Liver (tissue), 3 donors: ENCODE measurements at regions not wholly inside any gene's neighbourhood (a gene's known extent, or its start where the extent isn't known, plus 50 kb on each side); places are given as distances from the start of the nearest gene placed in this dataset.
"Not testable (repeated sequence)": the region's sequence is repeated elsewhere in the genome, so short reads cannot be mapped to it uniquely, and the experiment has no call there.

ENCODE experiments used
- ATF3 ChIP-seq: IDR thresholded peaks from 2 replicates; pipeline ENCODE4 v1.6.1; 2016; ENCODE audit warnings: antibody characterized with exemption
- FOXA1 ChIP-seq: IDR thresholded peaks from 2 replicates; pipeline ENCODE4 v1.6.1; 2016; ENCODE audit warnings: antibody characterized with exemption
- JUND ChIP-seq, 2 donors: IDR thresholded peaks; 2 replicates each; pipeline ENCODE4 v1.6.1; 2016; ENCODE audit warnings: antibody characterized with exemption in 2 of 2
- YY1 ChIP-seq: IDR thresholded peaks from 2 replicates; pipeline ENCODE4 v1.6.1; 2016; ENCODE audit warnings: antibody characterized with exemption, mild to moderate bottlenecking
- TF ChIP-seq, protein P1 (sequence below): fragments of 150-350 bp; IDR thresholded peaks from 2 replicates; pipeline ENCODE4 v1.5.1; 2017; ENCODE audit warnings: improper control_type of control experiment, low read depth, low read length; ENCODE audit not compliant: missing input control
- donor health status: healthy.
- donor health status: healthy.

DNA sequence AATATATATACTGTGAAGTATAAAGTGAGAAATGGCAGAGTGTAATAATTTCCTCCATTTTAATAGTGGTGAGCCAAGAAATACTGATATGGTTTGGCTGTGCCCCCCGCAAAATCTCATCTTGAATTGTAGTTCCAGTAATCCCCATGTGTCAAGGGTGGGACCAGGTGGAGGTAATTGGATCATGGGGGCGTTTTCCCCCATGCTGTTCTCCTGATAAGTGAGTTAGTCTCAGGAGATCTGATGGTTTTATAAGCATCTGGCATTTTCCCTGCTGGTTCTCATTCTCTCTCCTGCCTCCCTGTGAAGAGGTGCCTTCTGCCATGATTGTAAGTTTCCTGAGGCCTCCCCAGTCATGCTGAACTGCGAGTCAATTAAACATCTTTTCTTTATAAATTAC is 881.1 kb downstream of the DTWD2 start:
- TF ChIP-seq, protein P1, sequence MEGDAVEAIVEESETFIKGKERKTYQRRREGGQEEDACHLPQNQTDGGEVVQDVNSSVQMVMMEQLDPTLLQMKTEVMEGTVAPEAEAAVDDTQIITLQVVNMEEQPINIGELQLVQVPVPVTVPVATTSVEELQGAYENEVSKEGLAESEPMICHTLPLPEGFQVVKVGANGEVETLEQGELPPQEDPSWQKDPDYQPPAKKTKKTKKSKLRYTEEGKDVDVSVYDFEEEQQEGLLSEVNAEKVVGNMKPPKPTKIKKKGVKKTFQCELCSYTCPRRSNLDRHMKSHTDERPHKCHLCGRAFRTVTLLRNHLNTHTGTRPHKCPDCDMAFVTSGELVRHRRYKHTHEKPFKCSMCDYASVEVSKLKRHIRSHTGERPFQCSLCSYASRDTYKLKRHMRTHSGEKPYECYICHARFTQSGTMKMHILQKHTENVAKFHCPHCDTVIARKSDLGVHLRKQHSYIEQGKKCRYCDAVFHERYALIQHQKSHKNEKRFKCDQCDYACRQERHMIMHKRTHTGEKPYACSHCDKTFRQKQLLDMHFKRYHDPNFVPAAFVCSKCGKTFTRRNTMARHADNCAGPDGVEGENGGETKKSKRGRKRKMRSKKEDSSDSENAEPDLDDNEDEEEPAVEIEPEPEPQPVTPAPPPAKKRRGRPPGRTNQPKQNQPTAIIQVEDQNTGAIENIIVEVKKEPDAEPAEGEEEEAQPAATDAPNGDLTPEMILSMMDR = not testable (repeated sequence)
- TF ChIP-seq FOXA1; JUND (IDR thresholded peaks at IDR 0.05); YY1; ATF3: not testable (repeated sequence)
